IMR-90 (cell line): ENCODE measurements at regions not wholly inside any gene's neighbourhood (a gene's known extent, or its start where the extent isn't known, plus 50 kb on each side); places are given as distances from the start of the nearest gene placed in this dataset.

ENCODE experiments used
- ATAC-seq: fragments of 200-7000 bp; cut with Tn5 transposase; 2 replicates; pipeline ENCODE4 v1.9.1; 2020; ENCODE audit warnings: low read depth, mild to moderate bottlenecking, moderate library complexity
- BruUV-seq: library from RNA; stranded (reverse); fragments of 400-500 nt; replicated peaks from 2 replicates; lab custom pipeline; 2021; lab: Mats Ljungman, UMichigan
- CTCF ChIA-PET: fragments of 300-600 bp; formaldehyde crosslinking; extraction: SDS; loops from one replicate; lab custom pipeline; 2021; ENCODE audit warnings: antibody characterized with exemption; lab: Yijun Ruan, JAX
- POLR2A ChIA-PET: fragments of 300-600 bp; sonication (Branson Sonifier 250); formaldehyde crosslinking; loops from one replicate; lab custom pipeline; 2022; ENCODE audit warnings: antibody characterized with exemption; ENCODE audit not compliant: unreplicated experiment; lab: Charles Lee
- DNase-seq: peaks from one replicate; pipeline ENCODE4 v3.0.0; 2013
- H2AFZ ChIP-seq: replicated peaks from 2 replicates; pipeline ENCODE3; 2013; ENCODE audit warnings: low read length, mild to moderate bottlenecking; ENCODE audit not compliant: poor library complexity
- H2AK5ac ChIP-seq: 2 replicates; pipeline ENCODE4 v1.6.1; 2013; ENCODE audit warnings: low read depth, low read length, inconsistent platforms
- H2AK9ac ChIP-seq: replicated peaks from 2 replicates; pipeline ENCODE3; 2013; ENCODE audit warnings: mild to moderate bottlenecking, low read depth, low read length, moderate library complexity; ENCODE audit not compliant: poor library complexity
- H2BK120ac ChIP-seq: 2 replicates; pipeline ENCODE4 v1.6.1; 2013; ENCODE audit warnings: low read depth, low read length, inconsistent platforms
- H2BK15ac ChIP-seq: 3 replicates; pipeline ENCODE4 v1.6.1; 2013; ENCODE audit warnings: low read depth, low read length, inconsistent platforms
- H2BK20ac ChIP-seq: 2 replicates; pipeline ENCODE4 v1.6.1; 2013; ENCODE audit warnings: low read depth, mild to moderate bottlenecking, inconsistent platforms, low read length, moderate library complexity
- H2BK5ac ChIP-seq: 2 replicates; pipeline ENCODE4 v1.6.1; 2013; ENCODE audit warnings: mild to moderate bottlenecking, low read depth, low read length, inconsistent platforms; ENCODE audit not compliant: poor library complexity, severe bottlenecking
- H3K14ac ChIP-seq: replicated peaks from 2 replicates; pipeline ENCODE4 v1.6.1; 2013; ENCODE audit warnings: low read depth, low read length, inconsistent platforms
- H3K18ac ChIP-seq: 2 replicates; pipeline ENCODE4 v1.6.1; 2013; ENCODE audit warnings: low read depth, low read length, control low read depth
- H3K23ac ChIP-seq: 2 replicates; pipeline ENCODE4 v1.6.1; 2013; ENCODE audit warnings: low read depth, low read length, inconsistent platforms
- H3K27ac ChIP-seq: 2 replicates; pipeline ENCODE4 v1.5.1; 2013; ENCODE audit warnings: mild to moderate bottlenecking, control low read depth, low read length; ENCODE audit not compliant: insufficient read depth
- H3K27me3 ChIP-seq: 2 replicates; pipeline ENCODE4 v1.6.1; 2013; ENCODE audit warnings: low read length; ENCODE audit not compliant: control insufficient read depth, insufficient read depth
- H3K36me3 ChIP-seq: 2 replicates; pipeline ENCODE4 v1.6.1; 2013; ENCODE audit warnings: low read length, mixed read lengths; ENCODE audit not compliant: control insufficient read depth, insufficient read depth
- H3K4ac ChIP-seq: 2 replicates; pipeline ENCODE4 v1.6.1; 2013; ENCODE audit warnings: low read depth, low read length, inconsistent platforms
- H3K4me1 ChIP-seq: 2 replicates; pipeline ENCODE4 v1.6.1; 2013; ENCODE audit warnings: low read length, mixed read lengths; ENCODE audit not compliant: control insufficient read depth, insufficient read depth
- H3K4me2 ChIP-seq: 2 replicates; pipeline ENCODE4 v1.6.1; 2013; ENCODE audit warnings: low read depth, mild to moderate bottlenecking, control low read depth, low read length, moderate library complexity
- H3K4me3 ChIP-seq: 2 replicates; pipeline ENCODE4 v1.5.1; 2013; ENCODE audit warnings: low read depth, mild to moderate bottlenecking, control low read depth, low read length, moderate library complexity; ENCODE audit not compliant: insufficient read depth
- H3K56ac ChIP-seq: 2 replicates; pipeline ENCODE4 v1.6.1; 2013; ENCODE audit warnings: low read length, inconsistent platforms; ENCODE audit not compliant: insufficient read depth; ENCODE audit errors: extremely low read depth
- H3K79me1 ChIP-seq, 2 experiments: 2 replicates each; pipeline ENCODE4 v1.6.1; 2013; ENCODE audit warnings: low read length in 2 of 2, inconsistent platforms in 1 of 2, low read depth in 1 of 2
- H3K9ac ChIP-seq: 2 replicates; pipeline ENCODE4 v1.6.1; 2013; ENCODE audit warnings: low read depth, low read length, control low read depth
- H3K9me1 ChIP-seq: 2 replicates; pipeline ENCODE4 v1.6.1; 2013; ENCODE audit warnings: low read length, inconsistent platforms; ENCODE audit not compliant: insufficient read depth
- H3K9me3 ChIP-seq: 2 replicates; pipeline ENCODE4 v1.6.1; 2013; ENCODE audit warnings: low read length; ENCODE audit not compliant: control insufficient read depth, insufficient read depth
- H4K20me1 ChIP-seq: 2 replicates; pipeline ENCODE4 v1.6.1; 2013; ENCODE audit warnings: low read length, inconsistent platforms; ENCODE audit not compliant: insufficient read depth
- H4K5ac ChIP-seq: 2 replicates; pipeline ENCODE4 v1.6.1; 2013; ENCODE audit warnings: mild to moderate bottlenecking, low read depth, low read length, control low read depth
- H4K8ac ChIP-seq, 2 experiments: 2 replicates each; pipeline ENCODE4 v1.6.1; 2013; ENCODE audit warnings: low read depth in 2 of 2, low read length in 2 of 2, control low read depth in 1 of 2, inconsistent platforms in 1 of 2
- H4K91ac ChIP-seq: 2 replicates; pipeline ENCODE4 v1.6.1; 2013; ENCODE audit warnings: low read depth, low read length, inconsistent platforms; ENCODE audit not compliant: insufficient read depth
- CHD1 ChIP-seq: IDR thresholded peaks from 2 replicates; pipeline ENCODE4 v1.6.1; 2012; ENCODE audit warnings: low read depth, low read length, improper control_type of control experiment
- MAZ ChIP-seq: IDR thresholded peaks from 2 replicates; pipeline ENCODE4 v1.6.1; 2012; ENCODE audit warnings: low read depth, mild to moderate bottlenecking, low read length, improper control_type of control experiment, moderate library complexity, borderline replicate concordance
- MXI1 ChIP-seq: IDR thresholded peaks from 2 replicates; pipeline ENCODE4 v1.6.1; 2012; ENCODE audit warnings: low read depth, mild to moderate bottlenecking, low read length, moderate library complexity, borderline replicate concordance
- POLR2A ChIP-seq: IDR thresholded peaks from 2 replicates; pipeline ENCODE4 v1.6.1; 2012; ENCODE audit warnings: mild to moderate bottlenecking, low read depth, low read length
- RAD21 ChIP-seq: IDR thresholded peaks from 2 replicates; pipeline ENCODE4 v1.6.1; 2012; ENCODE audit warnings: low read length, improper control_type of control experiment
- RFX5 ChIP-seq: IDR thresholded peaks from 2 replicates; pipeline ENCODE4 v1.8.0; 2012; ENCODE audit warnings: low read depth, mild to moderate bottlenecking, low read length, moderate library complexity
- SMC3 ChIP-seq: fragments of 150-350 bp; IDR thresholded peaks from 2 replicates; pipeline ENCODE4 v1.6.1; 2016; ENCODE audit warnings: low read depth, mild to moderate bottlenecking, antibody characterized with exemption, low read length, moderate library complexity
- WGBS, 2 experiments: methylation state at CpG; one replicate each; pipeline versions ENCODE4 v1.1.5 to v1.1.7; 2013; ENCODE audit warnings: missing lambda C conversion rate in 2 of 2; ENCODE audit not compliant: insufficient read length in 1 of 2; ENCODE audit errors: extremely low coverage in 2 of 2; 5-methylcytosine and 5-hydroxymethylcytosine counted together
- dilution Hi-C: fragments of 300-500 bp; cut with HindIII; formaldehyde crosslinking; loops from one replicate; pipeline ENCODE4 v1.14.3; 2018; ENCODE audit warnings: low sequenced_read_pairs; ENCODE audit not compliant: unreplicated experiment
- in situ Hi-C: fragments of 300-500 bp; cut with MboI; formaldehyde crosslinking; loops from 3 replicates; pipeline ENCODE4 v1.14.3; 2019; ENCODE audit warnings: low sequenced_read_pairs, inconsistent platforms, mixed read lengths
- intact Hi-C: fragments of 100-400 bp; cut with micrococcal nuclease; formaldehyde crosslinking; loops from 2 replicates; pipeline ENCODE4 v1.10.0; 2022
- TF ChIP-seq, protein P1 (sequence below): fragments of 150-350 bp; IDR thresholded peaks from 2 replicates; pipeline ENCODE4 v1.6.1; 2017; ENCODE audit warnings: mild to moderate bottlenecking, antibody characterized with exemption, low read length, low read depth

DNA sequence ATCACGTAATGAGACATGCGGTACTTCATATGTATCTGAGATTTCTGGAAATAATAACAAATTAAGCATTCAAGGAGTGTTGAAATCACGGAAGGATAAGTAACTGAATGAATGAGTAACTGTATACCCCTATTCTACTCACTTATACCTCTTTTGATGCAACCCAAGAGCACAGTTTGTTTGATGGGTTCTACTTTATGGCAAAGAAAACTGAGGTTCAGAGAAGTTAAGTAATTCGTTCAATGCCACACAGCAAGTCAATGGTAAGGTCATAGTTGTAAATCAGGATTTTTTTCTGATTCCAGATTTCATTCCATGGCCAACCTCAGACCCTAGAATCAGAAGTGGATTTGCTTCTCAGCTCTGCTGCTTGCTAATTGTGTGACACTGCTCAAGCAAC is 544.5 kb upstream of the TBX3 start:
- TF ChIP-seq RAD21 (no peak), POLR2A (no peak), CHD1 (no peak), RFX5 (no peak), SMC3 (no peak), MXI1 (no peak), MAZ (no peak)
- TF ChIP-seq, protein P1, sequence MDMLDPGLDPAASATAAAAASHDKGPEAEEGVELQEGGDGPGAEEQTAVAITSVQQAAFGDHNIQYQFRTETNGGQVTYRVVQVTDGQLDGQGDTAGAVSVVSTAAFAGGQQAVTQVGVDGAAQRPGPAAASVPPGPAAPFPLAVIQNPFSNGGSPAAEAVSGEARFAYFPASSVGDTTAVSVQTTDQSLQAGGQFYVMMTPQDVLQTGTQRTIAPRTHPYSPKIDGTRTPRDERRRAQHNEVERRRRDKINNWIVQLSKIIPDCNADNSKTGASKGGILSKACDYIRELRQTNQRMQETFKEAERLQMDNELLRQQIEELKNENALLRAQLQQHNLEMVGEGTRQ = no peak
- no peak overlapping the region for H4K91ac ChIP-seq
- peaks cover 10% of the 10 kb centered on the region; the same call in 1 of the 2 replicates for H3K4me1 ChIP-seq
- H3K79me1 ChIP-seq = no peaks in the 10 kb centered on the region
- no peaks in the 10 kb centered on the region for H4K20me1 ChIP-seq
- no peak overlapping the region for H3K4me3 ChIP-seq
- intact Hi-C loops = no loop called here
- H2AK5ac ChIP-seq = no peak overlapping the region
- in situ Hi-C loops = no loop called here
- H3K56ac ChIP-seq = no peak overlapping the region
- DNase-seq = no peak
- H3K36me3 ChIP-seq = no peaks in the 10 kb centered on the region
- H3K9ac ChIP-seq = no peak overlapping the region
- H2BK20ac ChIP-seq = no peak overlapping the region
- H3K18ac ChIP-seq = no peak overlapping the region
- ATAC-seq = no peak
- H3K4me2 ChIP-seq = no peak overlapping the region
- H4K5ac ChIP-seq = no peak overlapping the region
- H4K8ac ChIP-seq = no peak overlapping the region
- CTCF ChIA-PET = no interaction called here
- H2AFZ ChIP-seq = no peak overlapping the region
- POLR2A ChIA-PET = no interaction called here
- H3K4ac ChIP-seq = no peak overlapping the region
- no peak overlapping the region for H3K14ac ChIP-seq
- no peak overlapping the region for H2AK9ac ChIP-seq
- H3K9me1 ChIP-seq = no peaks in the 10 kb centered on the region
- no TSS peak for BruUV-seq
- H2BK15ac ChIP-seq = no peak overlapping the region
- no peak overlapping the region for H3K27ac ChIP-seq
- no peak overlapping the region for H3K23ac ChIP-seq
- no peaks in the 10 kb centered on the region for H3K27me3 ChIP-seq
- WGBS, 2 experiments = 100% methylated on average over 1 of the region's 4 CpGs; no CpG with 5 or more reads in 1 of the 2 experiments
- H3K9me3 ChIP-seq = no peaks in the 10 kb centered on the region
- dilution Hi-C loops = no loop called here
- no peak overlapping the region for H2BK120ac ChIP-seq
- no peak overlapping the region for H2BK5ac ChIP-seq
